Fibroblast of villous mesenchyme (primary cell): ENCODE measurements at regions not wholly inside any gene's neighbourhood (a gene's known extent, or its start where the extent isn't known, plus 50 kb on each side); places are given as distances from the start of the nearest gene placed in this dataset.

Source experiments
- DNase-seq: peaks from one replicate; pipeline ENCODE4 v3.0.0-alpha.2; 2010; ENCODE audit warnings: low read depth
- H3K4me3 ChIP-seq: 2 replicates; pipeline ENCODE4 v1.5.1; 2011; ENCODE audit warnings: low read depth, mild to moderate bottlenecking, low read length
- TF ChIP-seq, protein P1 (sequence below): IDR thresholded peaks from 2 replicates; pipeline ENCODE4 v1.5.1; 2012; ENCODE audit warnings: low read depth, mild to moderate bottlenecking, low read length; ENCODE audit not compliant: insufficient read depth

DNA sequence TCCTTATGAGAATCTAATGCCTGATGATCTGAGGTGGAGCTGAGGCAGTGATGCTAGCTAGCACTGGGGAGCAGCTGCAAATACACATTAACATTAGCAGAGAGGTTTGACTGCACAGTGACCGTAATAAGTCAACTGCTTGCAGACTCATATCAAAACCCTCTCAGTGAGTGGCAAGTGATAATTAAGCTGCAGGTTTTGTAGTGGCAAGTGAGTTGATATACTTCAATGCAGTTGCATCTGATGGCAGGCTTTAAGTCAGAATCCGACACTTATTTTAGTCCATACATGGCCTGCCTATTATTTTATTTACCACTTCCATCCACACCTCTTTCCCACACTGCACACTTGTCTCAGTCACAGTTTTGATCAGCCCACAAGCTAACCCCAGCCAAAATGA is 209.2 kb upstream of the IRS2 start:
- TF ChIP-seq, protein P1, sequence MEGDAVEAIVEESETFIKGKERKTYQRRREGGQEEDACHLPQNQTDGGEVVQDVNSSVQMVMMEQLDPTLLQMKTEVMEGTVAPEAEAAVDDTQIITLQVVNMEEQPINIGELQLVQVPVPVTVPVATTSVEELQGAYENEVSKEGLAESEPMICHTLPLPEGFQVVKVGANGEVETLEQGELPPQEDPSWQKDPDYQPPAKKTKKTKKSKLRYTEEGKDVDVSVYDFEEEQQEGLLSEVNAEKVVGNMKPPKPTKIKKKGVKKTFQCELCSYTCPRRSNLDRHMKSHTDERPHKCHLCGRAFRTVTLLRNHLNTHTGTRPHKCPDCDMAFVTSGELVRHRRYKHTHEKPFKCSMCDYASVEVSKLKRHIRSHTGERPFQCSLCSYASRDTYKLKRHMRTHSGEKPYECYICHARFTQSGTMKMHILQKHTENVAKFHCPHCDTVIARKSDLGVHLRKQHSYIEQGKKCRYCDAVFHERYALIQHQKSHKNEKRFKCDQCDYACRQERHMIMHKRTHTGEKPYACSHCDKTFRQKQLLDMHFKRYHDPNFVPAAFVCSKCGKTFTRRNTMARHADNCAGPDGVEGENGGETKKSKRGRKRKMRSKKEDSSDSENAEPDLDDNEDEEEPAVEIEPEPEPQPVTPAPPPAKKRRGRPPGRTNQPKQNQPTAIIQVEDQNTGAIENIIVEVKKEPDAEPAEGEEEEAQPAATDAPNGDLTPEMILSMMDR = no peak

DNA sequence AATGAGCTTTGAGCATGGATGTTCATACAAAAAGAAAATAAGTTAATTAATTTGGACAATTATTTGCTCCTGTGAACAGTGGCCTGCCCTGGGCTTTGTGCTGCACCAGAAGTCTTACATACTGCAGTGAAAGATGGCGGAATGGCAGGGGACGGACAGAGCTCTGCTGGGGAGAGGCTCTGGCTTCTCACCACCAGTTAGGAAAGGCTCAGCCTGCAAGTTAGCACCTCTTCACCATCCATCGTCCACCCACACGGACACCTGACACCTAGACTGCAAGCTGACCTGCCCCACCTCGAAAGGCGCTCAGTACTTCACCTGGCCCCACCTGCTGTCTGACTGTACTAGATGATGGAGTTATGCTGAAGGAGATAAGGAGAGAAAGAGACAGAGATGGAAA is 203.9 kb upstream of the IRS2 start:
- TF ChIP-seq, protein P1 = no peak
- H3K4me3 ChIP-seq = no peak overlapping the region
- DNase-seq = no peak

More for the DNA sequence above, 209.2 kb upstream of the IRS2 start:
- no peak for DNase-seq
- H3K4me3 ChIP-seq = no peak overlapping the region

DNA sequence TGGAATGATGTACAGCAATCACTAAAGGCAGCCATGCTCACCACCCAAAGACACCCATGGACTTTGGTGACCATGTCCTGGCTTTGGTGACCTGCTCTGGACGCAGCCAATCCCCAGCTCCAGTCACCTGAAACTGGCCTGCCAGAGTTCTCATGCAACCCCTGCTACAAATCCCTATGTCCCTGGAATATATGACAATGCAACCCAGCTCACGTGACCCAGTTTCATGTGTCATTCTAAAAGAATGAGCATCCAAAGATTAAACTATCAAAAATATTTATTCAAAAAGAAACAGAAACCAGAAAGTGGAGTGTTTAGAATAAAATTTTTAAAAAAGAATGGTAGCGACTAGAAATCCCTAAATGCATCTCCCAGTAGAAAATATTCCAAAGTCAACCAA is 203.3 kb upstream of the IRS2 start:
- DNase-seq = peak; percentile 42
- TF ChIP-seq, protein P1 = no peak
- no peak overlapping the region for H3K4me3 ChIP-seq

DNA sequence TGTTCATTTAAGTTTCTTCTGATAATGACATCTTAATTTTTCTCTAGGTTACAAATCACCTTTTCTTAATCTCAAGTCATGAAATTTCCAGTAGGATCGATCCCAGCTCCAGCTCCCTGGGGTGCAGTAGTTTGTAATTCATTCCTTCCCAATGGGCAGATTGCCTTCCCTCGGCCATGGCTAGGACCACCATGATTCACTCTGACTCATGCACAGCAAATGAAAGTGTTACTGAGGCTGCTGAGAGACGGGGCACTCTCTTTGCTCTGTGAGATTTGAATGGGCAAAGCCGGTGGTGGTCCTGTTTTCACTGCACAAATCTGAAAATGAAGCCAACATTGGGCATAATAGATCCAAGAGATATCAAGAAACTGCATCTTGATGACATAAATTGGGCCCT is 202.8 kb upstream of the IRS2 start:
- no peak for DNase-seq
- TF ChIP-seq, protein P1 = no peak
- H3K4me3 ChIP-seq = no peak overlapping the region

DNA sequence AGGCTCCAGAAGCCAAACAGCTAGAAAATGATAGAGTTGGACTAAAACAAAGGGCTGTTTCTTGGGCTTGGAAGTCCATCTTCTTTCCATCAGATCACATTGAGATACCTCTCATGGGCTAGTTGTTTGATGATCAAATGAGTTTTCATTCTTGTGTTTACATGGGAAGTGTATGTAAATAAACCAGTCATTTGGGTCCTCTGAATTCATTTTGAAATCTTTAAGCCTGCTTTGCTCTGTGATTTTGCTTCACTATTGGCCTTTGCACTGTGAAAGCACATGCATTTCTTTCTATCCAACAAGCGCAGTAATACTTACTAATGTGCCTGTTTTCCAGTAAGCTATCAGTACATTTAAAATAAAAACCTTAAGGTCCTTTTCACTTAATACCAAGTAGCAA is 200.5 kb upstream of the IRS2 start:
- no peak for DNase-seq
- TF ChIP-seq, protein P1 = no peak
- no peak overlapping the region for H3K4me3 ChIP-seq

DNA sequence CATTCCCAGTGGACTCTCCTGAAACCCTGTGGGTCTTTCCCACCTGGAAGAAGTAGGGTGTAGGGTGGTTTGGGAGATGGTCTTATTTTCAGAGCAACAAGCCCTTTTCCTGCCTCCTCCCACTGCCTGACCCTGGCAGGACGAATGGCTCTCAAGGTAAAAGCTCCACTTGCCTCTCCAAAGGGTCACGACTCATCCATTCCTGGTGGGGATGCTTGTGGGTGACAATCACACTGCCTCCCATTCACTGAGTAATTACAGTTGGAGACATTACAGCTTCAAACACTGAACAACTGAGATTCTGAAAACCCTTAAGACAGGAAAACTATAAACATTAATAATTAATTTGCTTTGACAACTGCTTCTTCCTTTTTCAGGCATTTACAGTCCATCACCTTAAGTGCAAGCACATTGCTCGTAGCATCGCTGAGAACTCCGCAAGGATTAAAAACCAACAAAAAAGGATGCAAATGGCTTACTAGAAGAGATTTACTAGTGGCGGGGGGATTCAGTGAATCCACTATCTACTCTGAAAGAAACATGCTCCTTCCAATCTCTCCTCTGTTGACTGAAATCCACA is 199.6 kb upstream of the IRS2 start:
- DNase-seq = no peak
- H3K4me3 ChIP-seq = no peak overlapping the region
- TF ChIP-seq, protein P1 = no peak

DNA sequence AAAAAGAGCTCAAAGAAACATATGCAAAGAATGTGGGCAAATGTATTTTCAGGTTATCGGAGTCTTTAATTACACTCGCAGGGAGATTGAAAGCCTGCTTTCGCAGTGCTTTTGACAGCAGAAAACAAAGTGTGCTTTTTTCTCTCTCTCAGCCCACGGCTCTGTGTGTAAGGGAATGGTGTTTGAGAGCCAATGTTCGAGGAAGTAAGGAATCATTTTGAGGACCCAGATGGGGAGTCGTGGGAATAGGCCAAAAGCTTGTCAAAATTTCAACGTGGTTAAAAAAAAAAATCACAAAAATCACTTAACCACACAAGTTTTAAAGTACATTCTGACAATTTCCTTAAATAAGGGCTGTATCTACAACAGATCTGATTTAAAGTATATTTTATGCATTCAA is 197.1 kb upstream of the IRS2 start:
- no peak for DNase-seq
- no peak overlapping the region for H3K4me3 ChIP-seq
- TF ChIP-seq, protein P1 = no peak
